SIG-M5 treated with dmso at 0.1 percent for 504 hours (cell line): ENCODE measurements at regions not wholly inside any gene's neighbourhood (a gene's known extent, or its start where the extent isn't known, plus 50 kb on each side); places are given as distances from the start of the nearest gene placed in this dataset.

Experiments
- DNase-seq: peaks from one replicate; lab custom pipeline; 2025; ENCODE audit not compliant: unreplicated experiment; lab: John Stamatoyannopoulos, UW

DNA sequence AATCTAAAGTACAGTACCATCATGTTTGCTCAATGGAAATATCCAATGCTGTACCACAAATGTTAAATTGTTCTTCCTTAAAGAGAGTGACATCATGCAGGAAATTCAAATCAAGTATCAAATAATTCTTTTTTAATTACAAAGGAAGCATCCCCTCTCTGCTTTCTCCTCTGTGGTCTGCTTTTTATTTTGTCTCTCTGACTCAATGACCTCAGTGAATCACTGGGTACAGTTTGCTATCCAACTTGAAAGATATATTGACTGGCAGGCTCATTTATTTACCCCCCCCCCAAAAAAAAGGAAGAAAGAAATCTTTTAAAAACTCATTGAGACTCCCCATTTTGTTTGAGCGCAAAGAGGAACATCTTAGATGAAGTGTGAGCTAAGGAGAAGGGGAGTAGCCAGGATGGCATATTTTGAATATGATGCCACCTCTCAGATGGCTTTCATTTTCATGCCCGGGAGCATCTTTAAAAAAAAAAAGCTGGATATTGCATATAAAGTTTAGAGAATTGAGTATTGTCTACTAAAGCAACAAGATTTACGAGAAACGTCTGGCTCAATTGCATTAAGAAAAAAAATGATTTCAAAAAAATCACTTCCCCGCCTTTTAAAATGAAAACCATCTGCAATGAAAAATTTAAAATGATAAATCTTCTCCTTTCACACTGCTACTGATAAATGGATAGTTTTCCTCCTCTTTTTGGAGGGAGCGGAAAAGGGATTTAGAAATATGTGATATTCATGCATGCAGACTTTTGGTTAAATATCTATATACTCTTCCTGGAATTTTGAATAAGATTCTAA is 307.1 kb upstream of the DPH6 start:
- no peak for DNase-seq

GRCh38 chr15:35854316-35854715 is 308.4 kb upstream of the DPH6 start:
- no peak for DNase-seq

DNA sequence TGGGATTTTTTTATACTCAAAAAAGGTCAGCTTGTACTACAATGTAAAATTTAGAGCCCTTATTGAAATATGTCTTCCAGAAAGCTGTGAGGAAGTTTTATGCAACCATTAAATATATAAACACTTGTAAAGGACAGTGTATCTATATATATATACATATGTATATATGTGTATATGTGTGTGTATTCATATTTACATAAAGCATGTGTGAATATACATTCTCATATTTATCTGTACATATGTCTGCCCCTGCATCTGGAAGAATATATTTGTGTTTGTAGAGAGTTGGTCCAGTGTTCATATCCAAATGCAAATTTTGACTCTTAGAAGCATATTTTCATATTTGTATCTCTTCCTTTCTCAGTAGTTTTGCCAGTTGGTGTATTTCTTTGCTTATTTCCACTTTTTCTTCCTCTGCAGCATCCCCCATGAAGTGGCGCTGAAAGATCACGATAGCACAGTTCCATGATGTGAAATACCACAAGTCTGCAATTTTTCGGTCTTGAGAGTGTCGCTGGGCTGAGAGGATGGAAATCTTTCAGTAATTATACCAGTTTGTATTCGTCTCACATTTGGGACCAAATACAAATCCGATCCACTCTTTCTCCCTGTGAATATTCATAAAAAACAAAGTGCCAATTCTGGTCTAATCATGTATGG is 311.7 kb upstream of the DPH6 start:
- DNase-seq = no peak

DNA sequence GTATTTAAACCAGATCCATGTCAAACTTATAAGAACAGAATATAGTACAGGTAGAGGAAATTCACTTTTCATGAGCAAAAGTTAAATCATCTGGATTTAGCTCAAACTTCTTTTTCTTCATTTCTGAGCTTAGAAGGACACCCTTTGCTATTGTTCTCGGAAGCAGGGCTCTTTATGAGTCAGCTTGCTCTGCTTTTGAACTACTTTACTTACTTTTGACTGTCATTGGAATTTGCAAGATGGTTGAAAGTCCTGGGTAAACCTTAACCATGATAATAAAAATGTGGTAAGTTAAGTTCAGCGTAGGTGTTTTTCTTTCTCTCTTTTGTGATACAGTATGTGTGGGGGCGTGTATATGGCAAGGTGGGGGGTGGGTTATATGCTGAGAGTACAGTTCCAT is 312.7 kb upstream of the DPH6 start:
- DNase-seq = no peak

DNA sequence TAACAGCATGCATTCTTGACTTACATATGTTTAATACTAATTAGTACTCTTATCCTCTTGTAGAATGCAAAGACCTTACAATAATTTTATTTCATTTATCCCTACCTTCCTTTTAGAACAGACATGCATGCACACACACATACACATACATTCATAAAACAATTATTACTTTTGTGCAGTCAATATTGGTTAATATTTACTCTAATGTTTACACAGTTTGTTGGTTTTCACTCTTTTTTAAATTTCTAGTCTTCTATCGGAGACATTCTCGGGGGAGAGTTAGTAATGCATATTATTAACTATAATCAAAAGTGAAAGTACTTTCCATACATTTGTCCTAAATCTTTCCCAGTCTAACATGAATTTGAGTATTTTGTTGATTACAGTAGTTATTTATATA is 317.7 kb upstream of the DPH6 start:
- DNase-seq = no peak

- no peak for DNase-seq
These were observed 321.4 kb upstream of the DPH6 start for GRCh38 chr15:35867356-35867755.

GRCh38 chr15:35871282-35871681 is 325.3 kb upstream of the DPH6 start:
- DNase-seq = no peak

DNA sequence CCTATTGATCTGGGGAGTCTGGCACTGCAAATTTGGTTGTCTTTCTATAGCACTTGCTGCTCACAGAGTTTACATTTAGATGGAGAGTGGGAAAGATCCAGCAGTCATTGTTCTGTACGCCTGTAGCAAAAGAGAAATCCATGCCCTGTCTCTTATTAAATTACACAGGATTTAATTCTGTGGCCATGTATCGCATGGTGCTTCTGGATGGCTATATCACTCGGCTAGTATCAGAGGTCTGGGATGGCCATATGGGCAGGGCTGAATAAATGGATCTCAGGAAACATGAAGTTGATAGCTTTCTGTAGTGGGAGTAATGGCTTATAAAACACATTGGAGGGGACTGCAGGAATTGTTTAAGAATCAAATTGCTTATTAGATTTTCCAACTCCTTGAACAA is 325.8 kb upstream of the DPH6 start:
- DNase-seq = no peak

- DNase-seq = no peak
These were observed 326.6 kb upstream of the DPH6 start for GRCh38 chr15:35872577-35872976.

GRCh38 chr15:35874260-35874905 is 328.4 kb upstream of the DPH6 start:
- no peak for DNase-seq

DNA sequence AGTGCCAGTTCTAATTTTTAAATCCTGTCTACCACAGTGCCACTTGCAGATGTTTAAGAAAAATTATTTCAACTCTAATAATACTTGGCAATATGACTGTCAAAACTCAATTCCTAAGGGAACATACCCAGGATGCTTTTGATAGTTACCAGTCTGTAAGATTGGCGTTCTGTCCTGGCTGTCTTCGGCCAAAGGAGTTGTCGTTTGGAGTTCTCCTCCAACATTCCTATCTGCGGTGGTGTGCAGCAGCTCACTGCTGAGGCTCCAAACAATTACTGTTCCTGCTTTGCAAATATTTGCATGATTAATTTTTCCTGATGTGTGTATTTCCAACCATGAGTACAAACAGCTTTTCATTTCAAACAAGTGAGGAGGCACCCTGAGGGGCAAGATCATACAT is 330.8 kb upstream of the DPH6 start:
- DNase-seq = no peak

GRCh38 chr15:35880896-35881295 is 334.9 kb upstream of the DPH6 start:
- no peak for DNase-seq

DNA sequence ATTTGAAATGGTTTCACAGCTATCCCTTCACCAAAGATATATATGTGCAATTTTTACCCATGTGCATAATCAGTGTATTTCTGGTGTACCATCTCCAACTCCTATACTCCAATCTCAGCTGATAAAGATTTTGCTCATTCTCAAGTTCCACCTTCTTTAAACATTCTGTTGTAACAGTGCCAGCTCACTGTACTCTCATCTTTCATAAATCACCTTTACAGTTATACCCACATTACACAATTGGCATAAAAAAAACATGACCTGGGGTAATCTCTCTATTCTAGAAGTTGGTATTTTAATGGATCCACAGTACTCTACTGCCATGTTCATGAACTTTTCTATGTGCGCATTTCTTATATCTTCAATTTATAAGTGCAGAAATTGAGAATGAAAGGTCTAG is 339.9 kb upstream of the DPH6 start:
- DNase-seq = no peak

DNA sequence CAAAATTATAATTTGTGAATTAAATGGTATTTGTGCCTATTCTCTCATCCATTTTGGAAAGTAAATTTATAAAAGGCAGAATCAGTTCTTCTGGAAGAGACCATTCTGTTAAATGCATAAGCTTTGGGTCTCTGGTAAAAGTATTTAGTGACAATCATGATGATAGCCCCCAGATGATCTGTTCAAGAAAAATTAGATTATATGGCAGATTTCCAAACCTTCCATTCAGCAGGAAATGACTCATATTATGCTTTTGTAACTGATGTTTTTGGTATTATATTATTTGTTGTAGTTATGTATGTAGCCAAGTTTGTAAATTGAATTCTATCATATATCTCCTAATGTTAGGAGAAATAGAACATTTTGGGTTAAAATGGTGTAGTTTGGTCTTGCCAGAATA is 340.8 kb upstream of the DPH6 start:
- DNase-seq = no peak

- no peak for DNase-seq
These were observed 342.9 kb upstream of the DPH6 start for GRCh38 chr15:35888815-35889214.

DNA sequence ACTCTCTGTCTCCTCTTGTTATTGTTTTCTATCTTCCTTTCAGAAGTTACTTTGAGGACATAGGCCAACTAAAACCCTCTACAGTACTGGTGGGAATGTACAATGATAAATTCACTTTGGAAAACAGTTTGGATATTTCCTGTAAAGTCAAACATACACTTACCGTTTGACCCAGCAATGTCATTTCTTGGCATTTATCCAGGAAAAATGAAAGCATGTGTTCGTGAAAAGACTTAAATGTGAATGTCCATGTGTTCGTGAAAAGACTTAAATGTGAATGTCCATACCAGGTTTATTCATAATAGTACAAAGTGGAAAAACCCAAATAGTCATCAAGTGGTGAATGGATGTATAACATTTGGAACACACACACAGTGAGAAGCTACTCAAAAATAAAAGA is 361.5 kb upstream of the DPH6 start:
- DNase-seq = no peak

- DNase-seq = no peak
These were observed 363.4 kb upstream of the DPH6 start for GRCh38 chr15:35909414-35909813.

- DNase-seq = no peak
These were observed 364.3 kb upstream of the DPH6 start for GRCh38 chr15:35910227-35910626.

- DNase-seq = no peak
These were observed 365.2 kb upstream of the DPH6 start for GRCh38 chr15:35911052-35911777.

DNA sequence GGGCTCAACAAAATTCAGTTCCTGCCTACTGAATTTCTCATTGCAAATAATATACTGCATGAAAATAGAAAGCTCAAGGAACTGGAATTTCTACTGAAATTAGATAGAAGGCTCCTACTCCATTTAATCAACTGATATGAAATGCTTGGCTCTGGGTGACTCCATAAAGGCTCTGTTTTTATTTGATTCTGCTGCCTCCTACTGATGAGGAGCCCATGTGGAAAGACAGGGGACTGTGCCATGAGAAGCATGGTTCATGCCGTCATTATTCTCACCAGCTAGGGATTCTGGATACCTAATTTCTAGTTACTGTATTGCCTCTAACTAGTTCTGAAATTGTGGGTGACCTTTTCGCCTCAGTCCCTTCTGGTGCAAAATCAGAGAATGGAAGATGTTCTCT is 366.2 kb upstream of the DPH6 start:
- no peak for DNase-seq

DNA sequence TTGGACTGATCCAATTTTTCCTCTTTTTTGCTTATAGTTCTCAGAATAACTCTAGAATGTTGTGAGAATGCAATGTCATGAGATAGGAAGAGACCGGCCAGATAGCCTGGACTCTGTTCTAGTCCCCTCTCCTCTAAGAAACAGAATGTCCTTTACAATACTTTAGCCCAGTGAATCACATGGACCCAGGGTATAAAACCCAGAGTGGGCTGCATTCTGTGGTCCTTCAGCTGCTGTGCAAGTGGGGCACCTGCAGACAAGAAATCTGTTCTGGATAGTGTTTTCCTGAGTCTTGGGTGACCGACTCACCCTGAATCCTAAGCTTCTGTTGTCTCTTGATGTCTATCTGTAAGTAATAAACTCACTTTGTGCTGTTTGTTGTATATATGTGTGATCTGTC is 368.6 kb upstream of the DPH6 start:
- DNase-seq = no peak

DNA sequence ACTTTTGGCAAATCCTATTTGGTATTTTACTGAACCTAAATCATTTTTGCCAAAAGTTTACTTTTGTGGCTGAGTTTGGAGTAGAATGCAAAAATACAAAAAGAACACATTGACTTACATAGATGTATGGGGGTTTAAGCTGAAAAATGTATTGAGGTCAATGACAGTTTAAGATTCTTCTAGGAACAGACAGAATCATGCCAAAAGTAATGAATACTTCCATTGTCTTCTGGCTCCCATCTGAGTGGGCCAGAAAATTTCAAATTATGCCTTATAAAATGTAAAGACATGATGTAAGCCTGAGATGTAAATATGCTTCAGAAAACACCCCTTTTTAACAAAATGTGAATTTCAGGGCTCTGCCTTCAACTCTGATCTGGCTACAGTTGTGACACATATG is 375.1 kb upstream of the DPH6 start:
- no peak for DNase-seq
